ENCODE measurements at regions not wholly inside any gene's neighbourhood (a gene's known extent, or its start where the extent isn't known, plus 50 kb on each side); places are given as distances from the start of the nearest gene placed in this dataset.

DNA sequence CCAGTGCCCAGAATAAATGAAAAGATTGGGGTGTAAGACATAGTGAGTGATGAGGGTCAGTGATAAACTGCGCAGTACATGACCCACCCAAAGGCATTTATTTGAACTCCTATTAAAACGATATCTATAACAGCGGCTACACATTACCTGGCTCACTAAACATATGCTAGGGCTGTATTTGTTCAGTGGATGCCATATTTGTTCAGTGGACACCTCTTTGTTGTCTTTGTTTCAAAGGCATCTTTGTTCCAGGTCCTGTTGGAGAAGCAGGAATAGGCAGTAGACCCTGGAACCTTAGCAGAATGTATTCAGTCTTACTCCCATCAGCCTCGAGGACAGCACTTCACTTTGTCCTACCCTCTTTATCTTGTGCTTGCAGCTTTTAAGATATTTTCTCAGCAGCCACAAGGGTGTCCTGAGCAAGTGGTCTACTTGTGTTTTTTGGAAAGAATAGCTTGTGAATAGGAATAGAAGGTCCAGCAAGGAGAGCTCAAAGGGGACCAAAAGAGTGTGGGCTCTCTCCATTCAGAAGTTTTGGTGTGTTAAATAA, 650.8 kb upstream of the FANCL start:
- TF ChIP-seq, protein P1, sequence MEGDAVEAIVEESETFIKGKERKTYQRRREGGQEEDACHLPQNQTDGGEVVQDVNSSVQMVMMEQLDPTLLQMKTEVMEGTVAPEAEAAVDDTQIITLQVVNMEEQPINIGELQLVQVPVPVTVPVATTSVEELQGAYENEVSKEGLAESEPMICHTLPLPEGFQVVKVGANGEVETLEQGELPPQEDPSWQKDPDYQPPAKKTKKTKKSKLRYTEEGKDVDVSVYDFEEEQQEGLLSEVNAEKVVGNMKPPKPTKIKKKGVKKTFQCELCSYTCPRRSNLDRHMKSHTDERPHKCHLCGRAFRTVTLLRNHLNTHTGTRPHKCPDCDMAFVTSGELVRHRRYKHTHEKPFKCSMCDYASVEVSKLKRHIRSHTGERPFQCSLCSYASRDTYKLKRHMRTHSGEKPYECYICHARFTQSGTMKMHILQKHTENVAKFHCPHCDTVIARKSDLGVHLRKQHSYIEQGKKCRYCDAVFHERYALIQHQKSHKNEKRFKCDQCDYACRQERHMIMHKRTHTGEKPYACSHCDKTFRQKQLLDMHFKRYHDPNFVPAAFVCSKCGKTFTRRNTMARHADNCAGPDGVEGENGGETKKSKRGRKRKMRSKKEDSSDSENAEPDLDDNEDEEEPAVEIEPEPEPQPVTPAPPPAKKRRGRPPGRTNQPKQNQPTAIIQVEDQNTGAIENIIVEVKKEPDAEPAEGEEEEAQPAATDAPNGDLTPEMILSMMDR (IDR thresholded peaks at IDR 0.05; ENCODE audit: insufficient read depth, low read length, poor library complexity, severe bottlenecking), result no peak
- no peak for TF ChIP-seq EZH2phosphoT487 (conservative IDR thresholded peaks at IDR 0.05; ENCODE audit: low read length)
